PC-9 (cell line): ENCODE measurements at regions not wholly inside any gene's neighbourhood (a gene's known extent, or its start where the extent isn't known, plus 50 kb on each side); places are given as distances from the start of the nearest gene placed in this dataset.

ENCODE experiments used
- BruUV-seq: library from RNA; stranded (reverse); fragments of 400-500 nt; replicated peaks from 2 replicates; lab custom pipeline; 2021; lab: Mats Ljungman, UMichigan
- CTCF ChIA-PET: fragments of 300-600 bp; sonication (Branson Sonifier 250); formaldehyde crosslinking; loops from one replicate; lab custom pipeline; 2022; ENCODE audit warnings: antibody characterized with exemption; lab: Charles Lee
- POLR2A ChIA-PET: fragments of 300-600 bp; sonication (Branson Sonifier 250); formaldehyde crosslinking; loops from one replicate; lab custom pipeline; 2022; ENCODE audit warnings: antibody characterized with exemption; ENCODE audit not compliant: unreplicated experiment; lab: Charles Lee
- DNase-seq, 2 experiments: peaks; one replicate each; pipeline versions ENCODE4 v3.0.0 to v3.0.0-alpha.2; 2015 to 2022; ENCODE audit warnings: mixed read lengths in 1 of 2
- H2AFZ ChIP-seq: fragments of 200-600 bp; sonication (generic); 2 replicates; pipeline ENCODE4 v1.8.1; 2017; ENCODE audit warnings: antibody characterized with exemption
- H3F3A ChIP-seq: fragments of 200-600 bp; sonication (generic); 2 replicates; pipeline ENCODE4 v1.8.1; 2017; ENCODE audit warnings: antibody characterized with exemption, mild to moderate bottlenecking, low read depth; ENCODE audit not compliant: insufficient read depth
- H3K27ac ChIP-seq: fragments of 200-600 bp; sonication (generic); 2 replicates; pipeline ENCODE4 v1.6.1; 2016; ENCODE audit warnings: mixed run types
- H3K27me3 ChIP-seq: fragments of 200-600 bp; sonication (generic); 2 replicates; pipeline ENCODE4 v1.6.1; 2016; ENCODE audit warnings: low read depth, mixed run types; ENCODE audit not compliant: insufficient read depth
- H3K36me3 ChIP-seq: fragments of 200-600 bp; sonication (generic); 2 replicates; pipeline ENCODE4 v1.6.1; 2016; ENCODE audit warnings: low read depth, mixed run types
- H3K4me1 ChIP-seq: fragments of 200-600 bp; sonication (generic); replicated peaks from 2 replicates; pipeline ENCODE4 v1.6.1; 2016; ENCODE audit warnings: mixed run types; ENCODE audit not compliant: insufficient read depth
- H3K4me2 ChIP-seq: fragments of 200-600 bp; sonication (generic); 2 replicates; pipeline ENCODE4 v1.6.1; 2017; ENCODE audit warnings: mixed run types
- H3K4me3 ChIP-seq: fragments of 200-600 bp; sonication (generic); 2 replicates; pipeline ENCODE4 v1.6.1; 2016; ENCODE audit warnings: mixed run types
- H3K79me2 ChIP-seq: fragments of 200-600 bp; sonication (generic); 2 replicates; pipeline ENCODE4 v1.6.1; 2017; ENCODE audit warnings: low read depth, mixed run types
- H3K9me2 ChIP-seq: fragments of 200-600 bp; sonication (generic); 2 replicates; pipeline ENCODE4 v1.8.1; 2017; ENCODE audit warnings: mild to moderate bottlenecking; ENCODE audit not compliant: insufficient read depth
- H3K9me3 ChIP-seq: fragments of 200-600 bp; sonication (generic); 2 replicates; pipeline ENCODE4 v1.8.1; 2016; ENCODE audit warnings: low read depth; ENCODE audit not compliant: insufficient read depth
- H4K20me1 ChIP-seq: fragments of 200-600 bp; sonication (generic); 2 replicates; pipeline ENCODE4 v1.8.1; 2017; ENCODE audit not compliant: insufficient read depth
- EZH2 ChIP-seq: fragments of 200-600 bp; sonication (generic); IDR thresholded peaks from 2 replicates; pipeline ENCODE4 v1.8.0; 2017; ENCODE audit warnings: antibody characterized with exemption, low read depth
- intact Hi-C: fragments of 100-400 bp; cut with micrococcal nuclease; formaldehyde crosslinking; loops from one replicate; pipeline ENCODE4 v1.10.0; 2022; ENCODE audit not compliant: unreplicated experiment
- TF ChIP-seq, protein P1 (sequence below): fragments of 200-600 bp; sonication (generic); conservative IDR thresholded peaks from 2 replicates; pipeline ENCODE4 v1.6.1; 2017; ENCODE audit warnings: mixed run types, antibody characterized with exemption, mild to moderate bottlenecking, moderate library complexity

DNA sequence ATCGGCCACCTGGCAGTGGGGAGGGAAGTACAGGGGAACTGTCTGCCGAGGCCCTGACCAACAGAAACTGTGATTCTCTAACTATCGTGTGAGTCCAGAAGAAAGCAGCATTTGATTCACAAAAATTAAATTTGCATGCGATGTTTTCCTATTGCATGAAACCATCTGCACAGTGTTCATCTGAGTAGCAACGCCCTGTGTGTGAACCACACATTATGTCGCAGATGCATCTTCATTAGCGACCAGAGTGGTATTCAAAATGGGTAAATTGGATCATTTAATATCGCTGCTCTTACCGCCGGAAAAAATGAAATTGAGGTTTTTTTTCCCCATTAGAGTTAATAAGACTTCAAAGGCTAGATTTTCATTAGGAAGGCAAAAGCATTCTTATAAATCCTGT lies 260.6 kb downstream of the ABCC12 start:
- H3K9me3 ChIP-seq, result no peaks in the 10 kb centered on the region
- H3K4me1 ChIP-seq, result no peaks in the 10 kb centered on the region
- no peaks in the 10 kb centered on the region for H3K79me2 ChIP-seq
- CTCF ChIA-PET, result no interaction called here
- TF ChIP-seq, protein P1, sequence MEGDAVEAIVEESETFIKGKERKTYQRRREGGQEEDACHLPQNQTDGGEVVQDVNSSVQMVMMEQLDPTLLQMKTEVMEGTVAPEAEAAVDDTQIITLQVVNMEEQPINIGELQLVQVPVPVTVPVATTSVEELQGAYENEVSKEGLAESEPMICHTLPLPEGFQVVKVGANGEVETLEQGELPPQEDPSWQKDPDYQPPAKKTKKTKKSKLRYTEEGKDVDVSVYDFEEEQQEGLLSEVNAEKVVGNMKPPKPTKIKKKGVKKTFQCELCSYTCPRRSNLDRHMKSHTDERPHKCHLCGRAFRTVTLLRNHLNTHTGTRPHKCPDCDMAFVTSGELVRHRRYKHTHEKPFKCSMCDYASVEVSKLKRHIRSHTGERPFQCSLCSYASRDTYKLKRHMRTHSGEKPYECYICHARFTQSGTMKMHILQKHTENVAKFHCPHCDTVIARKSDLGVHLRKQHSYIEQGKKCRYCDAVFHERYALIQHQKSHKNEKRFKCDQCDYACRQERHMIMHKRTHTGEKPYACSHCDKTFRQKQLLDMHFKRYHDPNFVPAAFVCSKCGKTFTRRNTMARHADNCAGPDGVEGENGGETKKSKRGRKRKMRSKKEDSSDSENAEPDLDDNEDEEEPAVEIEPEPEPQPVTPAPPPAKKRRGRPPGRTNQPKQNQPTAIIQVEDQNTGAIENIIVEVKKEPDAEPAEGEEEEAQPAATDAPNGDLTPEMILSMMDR, result no peak
- TF ChIP-seq EZH2, result no peak
- H3K4me3 ChIP-seq, result no peak overlapping the region
- POLR2A ChIA-PET, result no interaction called here
- no peak for DNase-seq
- no peak overlapping the region for H3K4me2 ChIP-seq
- no peaks in the 10 kb centered on the region for H3K9me2 ChIP-seq
- no peaks in the 10 kb centered on the region for H3F3A ChIP-seq
- H3K36me3 ChIP-seq, result no peaks in the 10 kb centered on the region
- H2AFZ ChIP-seq, result no peak overlapping the region
- no peak overlapping the region for H3K27ac ChIP-seq
- H4K20me1 ChIP-seq, result no peaks in the 10 kb centered on the region
- BruUV-seq, result no TSS peak
- H3K27me3 ChIP-seq, result no peaks in the 10 kb centered on the region
- intact Hi-C loops, result no loop called here

DNA sequence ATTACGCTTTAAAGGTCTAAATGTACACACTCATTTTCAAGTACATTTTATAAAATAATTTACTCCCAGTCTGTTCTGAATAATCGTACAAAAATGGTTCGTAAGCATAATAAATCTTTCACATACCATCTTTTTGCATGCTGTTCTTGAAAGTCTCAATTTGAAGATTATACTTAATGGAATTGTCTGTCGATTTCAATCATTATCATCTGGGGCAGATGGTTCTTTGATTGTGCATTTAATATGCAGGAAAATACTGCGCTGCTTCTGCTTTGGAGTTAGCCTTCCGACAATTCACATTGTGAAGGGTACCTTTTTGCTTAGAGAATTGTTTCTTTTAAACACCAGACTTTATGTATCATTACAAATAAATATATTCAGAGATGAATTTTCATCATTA lies 262.8 kb downstream of the ABCC12 start:
- H3K79me2 ChIP-seq, result no peaks in the 10 kb centered on the region
- no peak overlapping the region for H2AFZ ChIP-seq
- no peak overlapping the region for H3K4me2 ChIP-seq
- TF ChIP-seq EZH2, result no peak
- TF ChIP-seq, protein P1, result no peak
- no peaks in the 10 kb centered on the region for H4K20me1 ChIP-seq
- 0 out of 2 replicates have a peak, but pooled peaks cover under 1% of the 10 kb centered on the region for H3F3A ChIP-seq
- H3K4me3 ChIP-seq, result no peak overlapping the region
- POLR2A ChIA-PET, result no interaction called here
- intact Hi-C loops, result no loop called here
- CTCF ChIA-PET, result no interaction called here
- DNase-seq, result no peak
- no TSS peak for BruUV-seq
- H3K36me3 ChIP-seq, result no peaks in the 10 kb centered on the region
- no peaks in the 10 kb centered on the region for H3K27me3 ChIP-seq
- no peaks in the 10 kb centered on the region for H3K9me2 ChIP-seq
- no peaks in the 10 kb centered on the region for H3K9me3 ChIP-seq
- H3K4me1 ChIP-seq, result peaks cover 7% of the 10 kb centered on the region
- H3K27ac ChIP-seq, result no peak overlapping the region

- no peak for TF ChIP-seq EZH2
- TF ChIP-seq, protein P1, result no peak
- Histone ChIP-seq H3F3A (0 out of 2 replicates have a peak, but pooled peaks cover 4% of the 10 kb centered on the region), H2AFZ (no peak overlapping the region), H3K79me2 (no peaks in the 10 kb centered on the region), H3K27ac (no peak overlapping the region), H4K20me1 (no peaks in the 10 kb centered on the region), H3K4me2 (peak overlapping the region; percentile 48; the same call in 1 of the 2 replicates), H3K9me2 (no peaks in the 10 kb centered on the region), H3K4me1 (peaks cover 21% of the 10 kb centered on the region), H3K9me3 (no peaks in the 10 kb centered on the region), H3K27me3 (no peaks in the 10 kb centered on the region), H3K4me3 (no peak overlapping the region), H3K36me3 (no peaks in the 10 kb centered on the region)
- intact Hi-C loops, result loop anchor here (5.0 to 10.0 kb wide), 4 partner anchors 124 to 234 kb away; no protein-coding TSS in a partner anchor
- ChIA-PET POLR2A (no interaction called here), CTCF (no interaction called here)
- DNase-seq, result no peak
- no TSS peak for BruUV-seq
Measured at GRCh38 chr16:47888734-47889133, 267.1 kb downstream of the ABCC12 start.
